DMS153 treated with DMSO at 0.1 percent for 48 hours (cell line): ENCODE measurements at regions not wholly inside any gene's neighbourhood (a gene's known extent, or its start where the extent isn't known, plus 50 kb on each side); places are given as distances from the start of the nearest gene placed in this dataset.
"Not testable (repeated sequence)": the region's sequence is repeated elsewhere in the genome, so short reads cannot be mapped to it uniquely, and the experiment has no call there.

Experiments
- DNase-seq: peaks from one replicate; lab custom pipeline; 2025; ENCODE audit not compliant: unreplicated experiment; lab: John Stamatoyannopoulos, UW

GRCh38 chr12:84502907-84503787, 409.5 kb downstream of the SLC6A15 start:
- peak; percentile 63 for DNase-seq

DNA sequence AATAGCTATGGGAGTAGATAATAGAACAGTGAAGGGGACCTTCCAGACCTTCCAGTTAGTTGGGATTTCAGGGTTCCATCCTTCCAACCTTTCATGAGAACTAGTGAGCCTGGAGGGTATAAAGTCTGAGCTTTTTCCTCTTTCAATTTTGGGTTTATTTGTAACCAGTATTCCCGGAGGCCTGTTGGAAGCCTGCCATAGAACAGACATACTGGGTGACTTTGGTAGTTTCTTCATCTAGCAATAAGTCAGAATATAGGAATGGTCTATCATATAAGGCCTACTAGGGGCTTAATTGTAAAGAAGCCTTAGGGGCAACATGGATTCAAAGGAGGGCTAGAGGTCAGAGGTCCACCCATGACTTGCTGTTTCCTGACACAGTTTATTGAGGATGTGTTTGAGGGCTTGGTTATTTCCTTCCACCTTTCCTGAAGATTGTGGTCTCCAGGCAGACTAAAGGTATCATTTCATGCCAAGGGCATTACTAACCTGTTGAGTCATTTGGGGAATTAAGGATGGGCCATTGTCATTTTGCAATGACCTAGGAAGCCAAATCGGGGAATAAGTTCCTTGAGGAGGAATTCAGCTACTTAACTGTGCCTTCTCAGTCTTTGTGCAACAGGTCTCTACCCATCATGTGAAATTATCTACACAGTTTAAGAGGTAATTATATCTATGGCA, 410.3 kb downstream of the SLC6A15 start:
- no peak for DNase-seq

- no peak for DNase-seq
Measured at GRCh38 chr12:84497819-84498218, 414.8 kb downstream of the SLC6A15 start.

GRCh38 chr12:84495711-84496110, 416.9 kb downstream of the SLC6A15 start:
- DNase-seq, result no peak

- DNase-seq, result no peak
Measured at GRCh38 chr12:84492351-84492883, 420.2 kb downstream of the SLC6A15 start.

DNA sequence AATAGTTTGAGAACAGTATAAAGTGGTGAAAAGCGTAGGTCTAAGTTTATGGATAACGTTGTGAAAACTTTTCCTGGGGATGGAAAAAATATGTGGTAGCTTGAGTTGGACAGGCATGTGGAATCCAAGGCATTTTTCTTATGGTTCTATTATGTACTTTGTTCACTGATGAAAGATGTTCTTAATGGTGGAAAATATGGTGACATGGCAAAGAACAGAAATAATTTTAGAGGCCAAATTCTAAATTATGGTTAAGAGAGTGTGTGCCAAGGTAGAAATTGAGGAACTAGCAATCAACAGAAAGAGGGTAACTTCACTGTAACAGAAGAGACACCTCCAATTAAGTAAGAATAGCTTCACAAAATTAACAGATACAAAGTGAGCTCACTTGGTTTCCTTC, 427.8 kb downstream of the SLC6A15 start:
- DNase-seq, result no peak

GRCh38 chr12:84480803-84481202, 431.8 kb downstream of the SLC6A15 start:
- DNase-seq, result no peak

DNA sequence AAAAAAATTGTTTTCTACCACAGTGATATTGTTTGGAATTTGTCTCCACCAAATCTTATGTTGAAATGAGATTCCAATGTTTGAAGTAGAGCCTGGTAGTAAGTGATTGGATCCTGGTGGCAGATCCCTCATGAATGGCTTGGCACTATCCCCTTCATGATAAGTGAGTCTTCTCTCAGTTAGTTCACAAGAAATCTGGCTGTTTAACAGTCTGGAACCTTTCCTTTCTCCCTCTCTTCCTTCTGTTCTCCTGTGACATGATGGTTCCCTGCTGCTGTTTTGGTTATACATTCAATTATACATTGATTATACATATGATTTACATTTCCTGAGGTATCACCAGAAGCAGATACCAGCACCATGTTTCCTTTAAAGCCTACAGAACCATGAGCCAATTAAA, 442.2 kb downstream of the SLC6A15 start:
- DNase-seq, result no peak

DNA sequence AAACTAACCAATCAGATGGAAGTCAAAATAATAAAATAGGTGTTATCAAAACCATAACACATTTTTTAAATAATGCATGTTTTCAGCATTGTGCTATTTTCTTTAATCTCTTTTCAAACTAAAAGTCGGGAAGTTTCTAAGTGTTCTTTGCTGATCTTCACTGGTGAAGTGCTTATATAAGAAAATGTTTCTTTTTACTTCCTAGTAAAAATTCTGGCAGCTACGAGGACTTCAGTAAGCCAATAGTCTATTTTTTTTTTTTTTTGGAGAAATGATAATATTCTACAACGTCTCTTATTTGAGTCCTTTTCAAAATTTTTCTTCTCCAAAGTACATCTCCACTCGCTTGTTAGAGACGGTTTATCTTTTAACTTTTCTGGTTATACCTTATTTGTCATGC, 448.0 kb downstream of the SLC6A15 start:
- no peak for DNase-seq

GRCh38 chr12:84463741-84464495, 448.7 kb downstream of the SLC6A15 start:
- DNase-seq, result no peak

- no peak for DNase-seq
Measured at GRCh38 chr12:84455598-84455997, 457.0 kb downstream of the SLC6A15 start.

GRCh38 chr12:84446478-84446877, 466.1 kb downstream of the SLC6A15 start:
- DNase-seq, result not testable (repeated sequence)

DNA sequence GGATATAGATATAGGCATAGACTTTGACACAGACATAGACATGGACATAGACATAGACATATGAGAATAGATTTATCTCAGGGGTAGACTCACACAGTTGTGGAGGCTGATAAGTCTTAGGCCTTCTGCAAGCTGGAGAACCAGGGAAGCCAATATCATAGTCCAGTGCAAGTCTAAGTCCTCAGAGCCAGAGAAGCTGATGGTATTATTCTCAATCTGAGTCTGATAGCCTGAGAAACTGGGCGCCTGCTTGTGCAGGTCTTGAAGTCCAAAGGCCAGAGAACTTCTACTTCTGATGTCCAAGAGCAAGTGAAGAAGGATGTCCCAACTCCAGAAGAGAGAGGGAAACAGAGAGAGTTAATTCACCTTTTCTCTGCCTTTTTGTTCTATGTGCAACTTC, 476.5 kb downstream of the SLC6A15 start:
- no peak for DNase-seq

DNA sequence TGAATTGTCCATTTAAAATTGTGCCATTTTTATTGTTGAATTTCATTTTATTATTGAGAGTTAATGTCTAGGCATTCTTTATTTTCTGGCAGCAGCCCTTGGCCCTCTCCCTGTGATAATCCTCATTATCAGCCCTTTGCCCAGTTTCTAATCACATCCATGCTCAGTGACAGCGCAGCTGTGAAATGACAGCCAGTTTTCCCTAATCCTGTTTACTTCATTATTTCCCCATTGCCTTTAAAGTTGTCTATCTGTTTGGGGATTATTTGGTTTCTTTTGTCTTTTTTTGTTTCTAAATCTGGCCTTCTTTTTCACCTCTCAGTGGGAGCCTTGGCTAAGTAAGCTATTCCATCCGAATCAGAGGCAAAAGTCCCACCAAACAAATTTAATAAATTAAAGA, 476.9 kb downstream of the SLC6A15 start:
- DNase-seq, result no peak

GRCh38 chr12:84422340-84422739, 490.3 kb downstream of the SLC6A15 start:
- no peak for DNase-seq

DNA sequence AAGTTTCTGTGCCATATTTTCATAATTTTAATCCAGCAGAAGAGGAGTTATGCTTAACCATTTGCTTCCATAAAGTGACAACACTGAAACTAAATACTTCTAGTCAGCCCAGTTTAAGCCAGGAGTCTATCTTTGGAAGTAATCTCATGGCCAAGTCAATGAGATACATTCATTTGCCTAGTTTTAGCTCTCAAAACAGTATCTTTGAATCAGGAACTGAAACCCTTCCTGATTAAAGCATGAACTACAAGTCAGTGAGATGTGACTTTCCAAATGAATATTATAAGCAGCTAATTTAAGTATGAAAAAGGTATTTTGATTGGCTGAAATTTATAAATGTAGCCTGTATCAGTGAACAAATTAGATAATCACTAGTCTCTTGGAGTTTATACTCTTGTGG, 491.5 kb downstream of the SLC6A15 start:
- no peak for DNase-seq

- DNase-seq, result no peak
Measured at GRCh38 chr12:84416626-84417025, 496.0 kb downstream of the SLC6A15 start.

- no peak for DNase-seq
Measured at GRCh38 chr12:84415946-84416345, 496.7 kb downstream of the SLC6A15 start.

DNA sequence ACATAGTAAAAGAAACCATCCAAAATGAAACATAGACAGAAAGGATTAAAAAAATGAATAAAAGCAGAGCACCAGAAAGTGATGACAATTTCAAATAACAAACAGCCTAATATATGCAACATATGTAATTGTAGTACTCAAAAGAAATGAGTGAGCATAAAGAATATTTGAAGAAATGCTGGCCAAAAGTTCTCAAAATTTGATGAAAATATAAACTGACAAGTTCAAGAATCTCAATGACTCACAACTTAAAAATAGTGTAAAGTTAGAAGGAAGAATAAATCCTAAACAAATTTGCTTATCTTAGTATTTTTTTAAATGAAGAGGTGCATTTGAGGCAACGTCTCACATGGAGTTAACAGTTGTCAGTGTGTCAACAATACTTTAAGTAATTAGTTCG, 498.9 kb downstream of the SLC6A15 start:
- no peak for DNase-seq

- no peak for DNase-seq
Measured at GRCh38 chr12:84412226-84412625, 500.4 kb downstream of the SLC6A15 start.

GRCh38 chr12:84411031-84411430, 501.6 kb downstream of the SLC6A15 start:
- no peak for DNase-seq
